ENCODE measurements at regions not wholly inside any gene's neighbourhood (a gene's known extent, or its start where the extent isn't known, plus 50 kb on each side); places are given as distances from the start of the nearest gene placed in this dataset.

DNA sequence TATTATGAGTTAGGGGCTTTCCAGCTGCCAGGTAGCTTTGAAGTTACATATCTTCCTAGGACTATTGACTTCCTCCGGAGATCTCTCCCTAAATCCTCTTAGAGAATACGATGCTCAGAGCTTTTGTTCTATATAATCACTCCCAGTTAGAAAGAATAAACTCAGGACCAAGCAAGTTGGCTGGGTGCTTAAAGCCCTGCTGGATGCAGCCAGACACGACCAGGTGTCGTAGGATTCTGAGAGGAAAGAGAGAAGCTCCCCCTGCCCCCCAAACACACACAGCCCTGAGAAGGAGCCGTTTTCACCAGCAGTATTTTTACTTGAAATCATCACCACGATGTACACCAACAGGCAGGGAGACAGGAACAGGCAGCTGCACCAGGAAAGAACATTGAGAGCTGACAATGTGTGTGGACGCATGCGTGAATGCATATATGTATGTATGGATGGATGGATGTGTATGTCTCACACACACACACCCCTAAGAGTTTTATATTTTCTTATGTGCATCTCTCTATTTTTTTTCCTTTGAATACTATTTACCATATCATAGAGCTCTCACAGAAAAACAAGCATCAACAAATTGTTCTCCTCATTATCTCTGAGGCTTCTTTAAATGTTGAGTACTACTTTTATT, 382.6 kb downstream of the EPHA4 start:
- DNase-seq = no peak

DNA sequence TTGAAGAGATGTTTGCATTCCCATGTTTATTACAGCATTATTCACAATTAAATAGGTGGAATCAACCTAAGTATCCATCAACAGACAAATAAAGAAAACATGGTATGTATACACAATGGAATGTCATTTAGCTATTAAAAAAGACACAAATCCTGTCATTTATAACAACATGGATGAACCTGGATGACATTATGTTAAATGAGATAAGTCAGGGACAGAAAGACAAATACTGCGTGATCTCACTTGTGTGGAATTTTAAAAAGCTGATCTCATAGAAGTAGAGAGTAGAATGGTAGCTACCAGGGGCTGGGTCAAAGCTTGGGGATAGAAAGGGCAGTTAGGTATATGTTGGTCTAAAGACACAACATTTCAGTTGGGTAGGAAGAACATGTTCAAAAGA, 376.3 kb downstream of the EPHA4 start:
- no peak for DNase-seq

DNA sequence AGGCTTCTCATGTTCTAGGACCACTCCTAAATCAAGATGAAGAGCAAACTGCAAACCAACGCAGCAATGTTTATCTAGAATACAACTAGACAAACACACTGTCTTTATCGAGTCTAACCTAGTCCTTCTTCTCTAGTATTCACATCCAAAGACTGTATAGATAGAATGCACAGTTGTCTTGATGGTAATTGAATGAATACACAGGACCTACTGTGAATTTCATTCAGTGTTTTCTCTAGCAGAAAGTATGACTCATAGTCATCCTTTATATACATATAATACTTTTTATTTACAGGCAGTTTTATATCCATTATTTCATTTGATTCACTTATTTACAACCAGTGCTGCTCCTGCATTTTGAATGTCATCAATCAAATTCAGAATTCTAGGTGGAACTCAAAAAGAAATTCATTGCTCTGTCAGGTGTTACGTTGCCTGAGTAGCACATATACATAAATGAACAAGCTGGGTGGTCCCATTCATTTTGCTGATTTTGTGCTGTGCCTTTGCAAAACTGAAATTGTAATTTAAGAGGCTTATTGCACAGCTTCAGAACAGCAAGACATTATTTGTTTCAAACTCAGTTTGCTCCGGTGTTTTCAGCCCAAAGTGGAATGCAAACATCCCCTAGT, 374.8 kb downstream of the EPHA4 start:
- DNase-seq = no peak

DNA sequence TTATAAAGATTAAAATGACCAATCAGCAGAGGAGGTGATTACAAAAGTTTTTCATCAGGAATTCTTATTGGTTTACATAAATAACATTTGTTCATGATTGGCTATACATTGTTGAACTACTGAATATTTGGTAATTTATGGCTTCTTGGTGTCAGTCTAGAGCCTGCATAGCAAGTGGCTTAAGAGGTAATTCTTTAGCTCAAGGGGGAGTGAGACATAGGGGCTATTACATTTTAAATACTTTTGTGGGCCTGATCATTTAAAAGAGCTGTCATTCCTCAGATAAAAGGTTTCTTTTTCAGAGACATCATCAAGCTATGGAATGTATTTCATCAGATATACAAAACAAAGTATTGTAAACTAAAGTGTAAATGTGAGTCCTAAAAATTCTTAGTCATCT, 373.8 kb downstream of the EPHA4 start:
- DNase-seq = no peak

DNA sequence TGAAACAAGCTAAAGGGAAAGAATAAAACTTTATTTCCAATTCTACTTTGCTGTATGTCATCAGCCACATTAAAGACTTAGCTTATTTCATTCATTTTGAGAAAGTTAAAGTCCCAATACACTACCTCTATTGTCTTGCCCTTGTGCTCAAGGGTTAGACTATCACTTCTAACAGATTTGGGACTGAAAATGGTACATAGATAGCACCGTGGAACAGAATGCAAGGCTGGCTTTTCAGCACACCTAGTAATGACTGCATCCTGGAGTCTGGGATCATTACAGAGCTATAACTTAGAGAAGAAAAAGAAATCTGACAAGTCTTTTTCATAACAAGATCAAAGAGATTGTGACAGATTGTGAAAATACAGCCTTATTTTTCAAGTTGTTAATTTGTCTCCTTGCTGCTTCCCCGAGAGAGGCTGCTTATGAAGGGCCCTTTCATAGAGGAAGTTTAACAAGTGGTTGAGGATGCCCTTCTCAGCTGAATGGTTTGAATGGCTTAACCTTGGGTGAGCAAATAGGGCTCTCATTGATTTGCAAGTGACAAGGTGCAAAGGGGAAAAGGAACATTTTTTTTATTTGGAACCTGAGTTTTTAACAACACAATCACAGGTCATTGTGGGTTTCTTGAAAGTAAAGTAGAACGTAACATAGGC, 371.8 kb downstream of the EPHA4 start:
- DNase-seq = no peak

DNA sequence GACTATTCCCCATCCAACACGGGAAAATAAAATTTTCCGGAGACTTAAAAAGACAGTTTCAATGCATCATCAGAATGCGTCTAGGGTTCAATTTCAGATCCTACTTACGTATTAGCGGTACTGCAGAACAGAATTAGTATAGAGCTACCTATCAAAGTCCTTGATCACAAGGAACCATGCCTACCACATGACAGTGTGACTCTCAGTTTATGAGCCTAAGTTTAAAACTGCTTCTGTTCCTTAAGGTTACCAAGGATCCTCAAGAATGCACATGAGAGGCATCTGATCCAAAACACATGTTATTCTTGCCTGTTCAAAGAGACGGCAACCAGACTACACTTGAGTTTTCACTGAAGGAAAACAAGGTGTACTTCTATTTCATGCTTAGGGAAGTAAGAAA, 369.7 kb downstream of the EPHA4 start:
- no peak for DNase-seq

DNA sequence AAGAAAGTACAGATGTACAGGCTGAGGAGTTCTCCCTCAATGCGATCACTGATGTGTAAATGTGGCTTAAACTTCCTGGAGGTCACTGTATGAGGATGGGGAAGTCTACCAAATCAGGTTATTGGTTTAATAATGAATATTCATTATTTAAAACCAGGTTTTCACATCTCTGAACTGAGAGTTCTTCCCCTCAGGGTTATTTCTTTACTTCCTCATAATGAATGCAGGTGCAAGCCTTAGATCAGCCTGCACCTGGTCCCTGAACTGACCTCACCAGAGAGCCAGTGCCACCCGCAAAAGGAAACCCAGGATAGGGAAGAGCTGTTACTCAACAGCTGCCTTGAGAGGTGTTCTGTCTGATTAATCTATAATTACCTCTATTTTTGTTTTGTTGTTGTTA, 369.0 kb downstream of the EPHA4 start:
- no peak for DNase-seq

DNA sequence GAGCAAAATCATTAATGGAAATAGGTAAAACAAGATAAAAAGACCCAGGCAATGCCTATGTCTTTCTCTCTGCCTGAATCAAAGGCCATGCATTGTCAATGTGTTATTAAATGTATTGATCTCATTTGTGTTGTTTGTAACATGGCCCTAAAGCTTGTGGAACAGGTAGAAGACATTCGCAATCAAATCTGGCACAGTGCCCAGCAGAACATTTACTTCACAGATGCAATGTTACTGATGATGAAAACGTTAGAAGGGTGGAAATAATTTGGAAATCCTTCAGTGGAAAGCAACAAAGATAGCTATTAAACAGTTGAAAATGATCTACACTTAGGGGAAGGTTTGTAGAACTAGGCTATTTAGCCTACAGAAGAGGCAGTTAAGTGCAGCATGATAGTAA, 368.2 kb downstream of the EPHA4 start:
- DNase-seq = no peak

DNA sequence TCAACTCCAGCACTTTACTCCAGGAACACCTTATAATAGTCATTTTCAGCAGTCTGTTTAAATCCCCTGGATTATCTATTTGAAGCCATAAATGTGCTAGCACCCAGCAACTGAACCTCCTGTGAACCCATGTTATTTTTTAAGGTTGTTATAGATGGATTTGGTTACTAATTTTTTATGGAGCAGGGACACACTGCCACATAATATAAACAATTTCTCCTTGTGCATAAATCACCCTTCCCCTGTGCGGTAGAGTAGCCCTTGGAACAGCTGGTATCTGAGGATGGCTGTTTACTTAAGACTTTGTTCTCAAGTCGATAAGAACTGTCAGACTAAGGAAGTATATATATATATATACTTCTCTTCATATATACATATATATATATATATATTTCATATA, 367.4 kb downstream of the EPHA4 start:
- no peak for DNase-seq

DNA sequence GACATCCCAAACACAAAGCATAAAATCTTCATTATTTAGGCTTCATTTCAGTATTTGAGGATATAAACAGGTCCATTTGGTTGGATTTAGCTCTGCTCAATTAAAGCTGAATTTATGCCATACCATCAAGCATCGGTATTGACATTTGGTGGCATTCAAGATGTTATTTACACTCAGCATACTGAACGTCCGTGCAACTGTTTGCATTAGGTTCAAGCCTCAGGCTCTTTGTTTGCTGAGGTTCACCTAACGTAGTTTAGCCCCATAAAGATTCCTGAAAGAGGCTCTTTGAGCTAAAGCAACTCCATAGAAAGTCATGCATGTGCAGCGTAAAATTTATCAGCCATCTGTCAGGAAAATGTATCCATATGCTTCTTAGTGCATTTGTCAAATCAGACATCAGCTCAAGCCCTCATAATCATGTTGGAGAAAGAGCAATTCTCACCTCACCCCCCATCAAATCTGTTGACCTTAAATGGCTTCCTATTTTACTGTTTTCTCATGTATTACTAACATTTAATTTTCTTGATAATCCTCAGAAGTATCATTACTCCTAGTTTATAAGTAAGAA, 366.9 kb downstream of the EPHA4 start:
- DNase-seq = no peak

DNA sequence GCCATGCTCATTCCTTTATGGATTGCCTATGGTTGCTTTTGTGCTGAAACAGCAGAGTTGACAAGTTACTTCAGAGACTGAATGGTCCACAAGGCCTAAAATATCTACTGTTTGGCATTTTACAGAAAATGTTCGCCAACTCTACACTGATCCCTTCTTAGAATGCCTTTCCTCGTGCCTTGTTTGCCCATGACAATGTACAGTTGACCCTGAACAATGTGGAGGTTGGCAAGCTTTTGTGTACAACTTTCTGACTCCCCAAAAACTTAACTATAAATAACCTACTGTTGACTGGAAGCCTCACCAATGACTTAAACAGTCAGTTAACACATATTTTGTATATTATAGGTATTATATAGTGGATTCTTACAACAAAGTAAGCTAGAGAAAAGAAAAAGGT, 361.4 kb downstream of the EPHA4 start:
- DNase-seq = no peak

DNA sequence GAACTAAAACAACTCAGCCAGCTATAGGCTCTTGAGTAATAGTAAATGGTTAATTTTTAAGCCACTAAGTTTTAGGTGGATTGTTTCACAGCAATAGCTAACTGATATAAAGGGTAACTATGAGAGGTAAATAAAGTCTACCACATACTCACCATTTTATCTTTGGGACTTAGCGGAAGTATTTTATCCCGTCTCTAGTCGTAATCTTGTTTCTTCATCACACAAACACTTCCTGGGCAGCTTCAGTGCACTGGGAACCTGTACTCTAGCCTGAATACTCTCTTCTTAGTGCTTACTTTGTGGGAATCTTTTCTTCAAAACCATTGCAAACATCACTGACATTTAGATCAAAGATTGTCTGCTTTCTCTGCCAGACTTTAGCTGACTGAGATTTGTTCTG, 360.5 kb downstream of the EPHA4 start:
- DNase-seq = no peak

DNA sequence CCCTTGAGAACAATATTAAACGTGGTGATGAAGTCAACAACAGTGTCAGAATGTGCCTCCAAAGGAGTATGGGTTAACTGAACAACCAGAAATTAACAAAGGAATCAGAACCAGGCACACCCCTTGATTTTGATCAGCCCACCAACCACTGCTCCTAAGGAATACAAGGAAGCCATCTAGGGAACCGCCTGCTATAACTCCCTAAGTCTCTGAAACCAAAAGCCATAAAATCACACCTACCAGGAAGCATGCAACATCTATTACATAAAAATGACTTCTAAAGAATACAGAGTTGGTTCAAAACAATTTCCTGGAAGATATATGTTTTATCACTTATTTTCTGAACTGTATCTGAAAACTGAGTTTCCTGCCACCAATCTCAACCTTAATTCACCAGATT, 360.0 kb downstream of the EPHA4 start:
- DNase-seq = no peak

DNA sequence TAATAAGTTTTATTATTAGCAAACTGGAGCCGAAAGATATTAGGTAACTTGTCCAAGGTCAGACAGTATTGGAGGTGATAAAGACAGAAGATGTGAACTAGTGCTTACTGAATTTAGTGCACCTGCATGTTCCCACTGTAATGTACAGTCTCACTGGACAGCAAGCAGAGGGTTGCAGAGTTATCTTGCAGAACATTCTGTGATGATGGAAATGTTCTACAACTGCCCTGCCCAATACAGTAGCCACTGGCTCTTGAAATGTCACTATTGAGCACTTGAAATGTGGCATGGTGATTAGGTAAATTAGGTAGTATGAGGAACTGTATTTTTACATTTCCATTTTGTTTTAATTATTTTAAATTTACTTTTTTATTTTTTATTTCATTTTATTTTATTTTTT, 356.6 kb downstream of the EPHA4 start:
- no peak for DNase-seq

DNA sequence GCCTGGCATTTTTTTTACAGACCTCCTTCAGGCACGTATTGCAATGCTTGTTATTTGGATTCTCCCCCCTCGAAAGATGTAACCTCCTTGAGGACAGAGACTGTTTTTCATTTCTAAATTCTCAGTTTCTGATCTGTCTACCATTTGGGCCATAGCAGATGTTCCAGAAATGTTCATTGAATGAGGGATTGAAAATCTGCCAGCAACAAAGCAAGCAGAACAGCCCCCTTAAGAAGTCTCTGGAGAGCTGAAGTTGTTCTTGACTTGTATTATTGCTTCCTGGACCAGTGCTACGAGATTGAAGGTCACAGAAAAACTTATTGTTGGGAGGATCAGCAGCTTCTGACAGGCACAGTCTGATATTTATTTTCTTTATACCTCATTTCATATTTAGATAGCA, 355.5 kb downstream of the EPHA4 start:
- no peak for DNase-seq

DNA sequence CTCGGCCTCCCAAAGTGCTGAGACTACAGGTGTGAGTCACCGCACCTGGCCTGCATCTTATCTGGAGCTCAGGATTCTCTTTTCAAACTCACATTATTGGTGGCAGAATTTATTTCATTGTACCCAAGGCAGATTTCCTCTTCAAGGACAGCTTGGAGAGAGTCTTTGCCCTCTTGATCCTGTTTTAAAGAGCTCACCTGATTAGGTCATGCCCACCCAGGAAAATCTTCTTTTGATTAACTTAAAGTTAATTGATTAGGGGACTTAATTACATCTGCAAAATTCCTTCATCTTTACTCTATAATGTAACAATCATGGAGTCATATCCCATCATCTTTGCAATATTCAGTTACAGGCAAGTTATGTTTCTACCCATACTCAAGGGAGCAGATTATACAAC, 346.4 kb downstream of the EPHA4 start:
- DNase-seq = no peak

DNA sequence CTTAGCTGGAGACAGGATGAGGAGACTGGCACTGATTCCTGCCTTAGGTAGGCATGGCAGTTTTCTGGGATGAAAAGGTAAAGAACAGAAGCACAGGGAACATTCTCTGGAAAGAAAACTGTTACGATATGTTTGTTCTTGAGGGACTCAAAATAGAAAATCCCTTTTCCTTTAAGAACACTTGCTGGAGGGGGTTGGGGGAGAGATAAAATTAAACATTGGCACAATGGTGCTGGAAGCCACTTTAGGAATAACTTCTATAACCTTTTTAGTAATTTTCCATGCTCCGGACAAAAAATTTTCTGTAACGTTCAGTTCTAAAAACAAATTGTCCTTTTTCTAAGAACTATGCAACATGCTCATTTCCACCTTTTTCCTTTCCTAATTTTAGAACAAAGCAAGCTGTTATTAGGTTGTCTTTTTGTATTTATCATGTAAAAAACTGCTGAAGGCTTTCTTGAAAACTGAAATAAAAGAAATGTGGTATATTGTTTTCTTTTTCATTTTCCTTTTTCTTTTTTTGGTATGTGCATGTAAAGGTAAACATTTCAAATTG, 343.8 kb downstream of the EPHA4 start:
- no peak for DNase-seq

DNA sequence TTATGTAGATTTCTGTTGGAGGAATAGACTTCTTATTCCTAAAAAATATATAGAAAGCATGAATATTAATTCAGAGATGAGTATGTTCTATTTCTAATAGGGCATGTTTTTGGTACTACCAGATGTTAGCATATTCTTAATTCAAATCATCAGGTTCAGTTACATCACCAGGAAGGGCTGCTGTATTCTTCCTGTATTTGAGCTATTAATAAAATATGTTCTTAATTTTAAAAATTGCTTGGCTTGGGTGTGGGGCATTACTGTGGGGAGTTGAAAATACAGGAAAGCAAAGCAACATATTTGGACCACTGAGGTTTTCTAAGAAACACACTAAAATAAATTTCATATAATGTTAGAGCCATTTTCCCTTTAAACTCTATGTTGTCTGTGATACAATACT, 343.0 kb downstream of the EPHA4 start:
- DNase-seq = no peak

DNA sequence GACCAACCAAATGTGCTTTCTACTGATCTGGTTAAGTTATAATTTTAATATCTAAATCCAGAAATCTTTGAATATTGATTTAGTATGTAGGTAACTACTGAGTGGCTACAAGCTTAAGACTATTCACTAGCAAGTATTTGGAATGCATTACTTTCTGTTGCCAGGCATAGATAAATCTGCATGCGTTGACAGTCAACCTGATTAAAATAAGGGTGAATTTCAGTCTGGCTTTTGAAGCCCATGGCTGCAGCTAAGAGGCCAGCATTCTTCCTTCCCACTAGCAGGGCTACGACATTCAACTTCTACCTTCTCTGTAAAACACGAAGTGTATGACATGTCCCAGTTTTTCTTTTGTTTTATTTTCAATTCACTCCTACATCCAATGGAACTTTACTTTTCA, 340.6 kb downstream of the EPHA4 start:
- no peak for DNase-seq

DNA sequence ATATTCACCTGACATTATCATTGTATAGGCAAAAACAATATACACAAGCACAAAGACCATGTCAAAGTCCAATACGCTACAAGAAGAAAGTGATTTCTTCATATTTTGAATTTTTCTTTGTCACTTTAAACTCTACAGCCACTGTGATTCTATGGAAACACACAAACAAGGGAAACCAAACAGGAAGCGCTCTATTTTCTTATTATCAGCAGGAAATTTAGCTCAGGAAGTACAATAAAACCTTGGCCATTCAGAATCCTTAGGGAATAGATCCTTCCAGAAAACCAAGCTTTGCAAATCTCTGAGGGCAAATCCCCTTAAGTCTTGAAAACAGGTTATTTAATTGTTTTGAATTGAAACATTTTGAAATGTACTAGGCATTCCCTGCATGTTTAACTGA, 336.2 kb downstream of the EPHA4 start:
- DNase-seq = no peak

DNA sequence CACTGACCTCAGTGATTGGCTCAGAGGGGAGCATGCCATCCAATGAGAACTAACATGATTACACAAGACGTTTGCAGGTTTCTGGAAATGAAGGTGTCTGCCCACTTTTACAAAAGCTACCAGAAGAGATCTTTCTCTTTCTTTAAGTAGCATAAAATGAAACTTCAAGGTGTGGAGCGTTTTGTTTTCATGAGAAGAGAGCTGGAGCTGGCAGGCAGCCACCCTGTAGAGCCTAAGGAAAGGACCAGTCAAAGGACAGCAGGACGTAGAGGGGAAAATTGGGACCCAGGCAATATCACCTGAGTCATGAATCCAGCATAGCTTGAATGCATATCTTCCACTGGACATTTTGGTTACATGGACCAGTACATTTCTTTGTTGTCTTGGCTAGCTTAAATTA, 331.0 kb downstream of the EPHA4 start:
- DNase-seq = no peak

DNA sequence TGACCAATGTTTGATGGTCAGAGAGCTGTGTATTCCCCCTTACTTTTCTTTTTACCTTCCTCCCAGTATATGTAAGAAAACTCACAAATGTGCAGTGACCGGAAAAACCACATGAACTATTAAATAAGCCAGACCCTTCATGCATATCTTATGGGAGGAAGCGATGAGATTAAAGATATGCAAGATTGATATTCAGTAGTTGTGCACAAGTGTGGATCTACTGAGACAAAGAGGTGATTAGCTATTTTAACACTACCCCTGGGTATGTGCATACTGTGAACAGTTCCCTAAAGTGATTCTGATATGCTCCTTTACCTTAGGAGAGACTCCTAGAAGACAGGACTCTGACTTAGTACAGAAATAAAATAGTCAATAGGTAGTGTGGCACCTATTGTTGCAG, 328.3 kb downstream of the EPHA4 start:
- DNase-seq = no peak

DNA sequence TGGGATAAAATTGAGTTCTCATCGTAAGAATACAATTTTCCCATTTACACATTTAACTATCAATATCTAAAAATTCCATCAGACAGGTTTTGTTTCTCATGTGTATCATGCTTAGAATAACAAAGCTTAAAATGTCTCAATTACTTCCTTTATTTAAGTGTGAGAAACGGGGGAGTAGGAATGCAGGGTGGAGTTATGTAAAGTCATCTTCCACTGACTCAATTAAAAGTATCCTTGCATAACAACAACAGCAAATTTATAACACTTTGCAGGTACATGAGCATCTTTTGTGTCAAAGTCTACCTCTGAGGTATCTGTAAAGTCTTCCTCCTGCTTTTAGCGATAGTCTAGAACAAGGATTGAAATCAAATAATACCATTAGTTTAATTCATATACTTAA, 327.1 kb downstream of the EPHA4 start:
- no peak for DNase-seq
